SHP77 treated with DMSO at 0.1 percent for 48 hours (cell line): ENCODE measurements at regions not wholly inside any gene's neighbourhood (a gene's known extent, or its start where the extent isn't known, plus 50 kb on each side); places are given as distances from the start of the nearest gene placed in this dataset.
A peak's percentile ranks its signal among the peaks of the same experiment; 100 is the strongest.

Source experiments
- DNase-seq: peaks from one replicate; lab custom pipeline; 2025; lab: John Stamatoyannopoulos, UW

- no peak for DNase-seq
These were observed 436.9 kb upstream of the TGFBR2 start for GRCh38 chr3:30169487-30169886.

GRCh38 chr3:30170681-30171438 is 435.5 kb upstream of the TGFBR2 start:
- DNase-seq = no peak

- no peak for DNase-seq
These were observed 432.0 kb upstream of the TGFBR2 start for GRCh38 chr3:30174357-30174756.

DNA sequence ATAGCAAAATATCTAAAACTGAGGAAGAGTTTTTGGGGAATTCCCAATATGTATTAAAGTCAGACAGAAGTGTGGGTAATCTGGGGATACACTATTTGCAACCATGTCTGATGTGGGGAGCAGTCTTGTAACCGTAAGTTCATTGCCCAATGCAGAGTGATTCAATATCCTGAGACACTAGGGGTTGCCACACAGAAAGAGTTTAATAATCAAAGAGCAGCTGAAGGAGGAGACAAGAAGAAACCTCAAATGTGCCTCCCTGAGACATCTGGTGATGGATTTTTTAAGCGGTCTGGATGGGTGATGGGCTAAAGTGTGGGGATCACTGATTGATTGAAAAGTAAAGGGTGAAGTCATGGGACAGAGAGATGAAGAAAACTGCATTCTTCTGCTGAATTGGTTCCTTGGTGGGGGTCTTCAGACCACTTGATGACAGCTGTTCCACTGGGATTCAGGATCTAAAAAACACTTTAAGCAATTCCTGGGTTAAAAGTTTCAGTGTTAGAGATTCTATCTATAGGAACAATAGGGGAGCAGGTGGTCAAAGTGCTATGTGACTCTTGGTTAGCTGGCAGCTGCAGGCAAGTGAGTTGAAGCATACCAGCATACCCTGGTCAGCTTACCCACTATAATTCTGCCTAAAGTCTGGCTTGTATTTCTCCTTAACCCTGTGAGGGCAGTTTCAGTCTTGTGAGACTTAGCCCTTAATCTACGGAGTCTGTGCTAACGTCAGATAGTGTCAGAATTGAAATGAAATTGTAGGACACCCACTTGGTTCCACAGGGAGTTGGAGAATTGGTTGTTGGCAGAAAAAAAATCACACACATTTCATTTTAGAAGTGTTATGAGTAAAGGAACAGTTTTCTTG is 425.9 kb upstream of the TGFBR2 start:
- DNase-seq = no peak

DNA sequence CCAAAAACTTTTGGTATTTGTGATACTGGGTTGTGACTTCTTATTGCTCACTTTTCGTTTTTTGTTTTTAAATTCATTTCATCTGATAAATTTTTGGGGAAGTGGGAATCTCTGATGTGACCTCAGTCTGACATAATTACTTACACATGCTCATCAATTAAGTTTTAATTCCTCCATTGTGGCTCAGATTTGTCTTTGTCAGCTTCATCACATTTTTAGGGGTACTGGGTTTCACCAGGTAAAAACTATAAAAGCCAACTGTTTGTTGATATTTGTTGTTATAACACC is 425.3 kb upstream of the TGFBR2 start:
- no peak for DNase-seq

GRCh38 chr3:30181581-30181980 is 424.8 kb upstream of the TGFBR2 start:
- no peak for DNase-seq

GRCh38 chr3:30183421-30183820 is 423.0 kb upstream of the TGFBR2 start:
- no peak for DNase-seq

DNA sequence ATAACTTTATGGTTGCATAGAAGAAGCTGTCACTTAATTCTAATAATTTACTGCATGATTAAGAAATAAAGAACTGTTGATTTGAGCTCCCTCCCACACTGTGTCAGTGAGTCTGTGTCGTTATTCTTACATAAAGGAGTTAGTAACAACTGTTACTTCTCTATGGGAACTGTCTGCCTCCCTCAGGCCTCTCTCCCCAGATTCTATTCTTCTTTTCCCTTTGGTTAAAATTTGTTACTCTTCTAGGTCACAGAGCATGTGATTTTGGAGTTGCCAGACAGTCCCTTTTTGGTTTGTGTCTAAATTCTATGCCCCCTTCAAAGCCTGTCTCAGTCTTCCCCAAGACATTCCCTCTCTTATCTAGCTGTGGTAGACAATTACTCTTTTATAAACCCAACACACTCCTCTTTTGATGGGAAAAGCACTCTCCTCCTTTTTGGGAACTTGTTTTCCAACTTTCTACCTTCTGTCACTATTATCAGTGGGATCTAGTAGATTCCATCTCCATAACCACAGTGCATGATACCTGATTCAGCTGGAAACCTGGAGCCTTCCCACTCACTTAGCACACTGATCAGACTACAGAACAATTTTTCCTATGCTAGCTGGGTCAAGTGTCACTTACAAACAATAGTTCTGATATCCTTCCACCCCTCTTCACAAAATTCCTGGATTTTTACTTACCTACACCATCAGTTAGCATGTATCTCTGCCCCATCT is 422.1 kb upstream of the TGFBR2 start:
- DNase-seq = no peak

GRCh38 chr3:30185872-30186271 is 420.5 kb upstream of the TGFBR2 start:
- DNase-seq = no peak

DNA sequence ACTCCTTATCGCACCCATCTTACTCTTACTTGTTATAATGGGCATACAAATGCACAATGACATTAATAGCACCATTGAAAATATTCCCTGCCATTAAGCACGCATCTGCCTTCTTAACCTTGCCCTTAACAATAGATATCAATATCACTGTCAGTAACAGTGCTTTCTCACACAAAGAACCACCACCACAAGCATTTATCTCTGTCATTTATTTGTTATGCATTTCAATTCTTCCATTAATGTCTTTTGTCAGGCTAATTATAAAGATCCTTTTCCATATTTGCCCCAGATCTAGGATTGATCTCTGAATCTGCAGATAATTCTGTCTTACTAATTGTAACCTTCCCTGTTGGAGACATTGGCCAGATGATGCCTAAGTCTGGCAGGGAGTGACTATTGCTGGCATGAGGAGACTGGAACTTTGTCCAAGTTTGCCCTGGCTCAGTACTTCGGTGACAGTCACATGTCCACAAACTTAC is 419.6 kb upstream of the TGFBR2 start:
- DNase-seq = no peak

DNA sequence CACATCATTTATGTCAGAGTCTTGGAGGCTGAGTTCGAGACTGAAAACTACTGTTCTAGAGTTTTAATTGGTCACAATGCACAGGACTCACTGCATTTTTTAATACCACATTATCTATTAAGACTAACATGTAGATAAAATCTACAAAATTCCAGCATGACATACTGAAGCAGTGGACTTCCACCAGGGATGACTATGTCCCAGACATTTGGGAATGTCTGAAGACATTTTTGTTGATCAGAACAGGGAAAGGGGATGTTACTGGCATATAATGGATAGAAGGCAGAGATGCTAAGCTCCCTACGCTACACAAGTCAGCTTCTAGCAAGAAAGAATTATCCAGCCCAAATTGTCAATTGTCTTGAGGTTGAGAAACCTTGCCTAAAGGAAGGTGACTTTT is 419.0 kb upstream of the TGFBR2 start:
- no peak for DNase-seq

DNA sequence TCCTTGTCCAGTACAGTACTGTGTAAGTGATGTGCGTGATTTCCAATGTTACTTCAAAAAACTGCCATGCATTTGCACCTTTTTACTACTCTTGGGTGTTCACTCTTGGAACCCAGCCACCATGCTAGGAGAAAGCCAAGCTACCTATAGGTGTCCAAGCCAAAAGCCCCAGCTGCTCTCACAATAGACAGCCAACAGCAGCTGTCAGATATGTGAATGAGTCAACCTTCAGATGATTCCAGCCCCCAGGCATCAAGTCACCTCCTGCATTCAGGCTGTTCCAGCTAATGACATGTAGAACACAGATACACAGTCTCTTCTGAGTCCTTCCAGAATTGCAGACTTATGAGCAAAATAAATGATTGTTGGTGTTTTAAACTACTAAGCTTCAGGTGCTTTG is 417.7 kb upstream of the TGFBR2 start:
- DNase-seq = peak; percentile 84

DNA sequence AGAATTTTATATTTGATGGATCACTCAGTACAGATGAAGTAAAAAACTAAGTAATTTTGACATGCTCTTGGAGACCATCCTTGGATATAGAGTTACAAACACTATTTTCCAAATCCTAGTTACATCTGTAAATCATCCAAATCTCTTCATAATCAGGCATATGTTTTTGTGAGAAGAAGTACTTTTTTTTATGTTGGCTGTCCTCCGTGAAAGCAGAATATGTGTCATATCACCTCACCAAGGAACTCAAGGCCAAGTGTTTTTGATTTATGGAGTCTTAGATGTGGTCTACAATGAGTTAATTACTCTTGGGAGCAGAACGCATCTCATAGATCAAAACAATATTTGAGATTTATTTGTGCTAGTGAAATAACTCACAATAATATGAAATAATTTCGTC is 416.5 kb upstream of the TGFBR2 start:
- no peak for DNase-seq

GRCh38 chr3:30193625-30194044 is 412.8 kb upstream of the TGFBR2 start:
- DNase-seq = no peak

DNA sequence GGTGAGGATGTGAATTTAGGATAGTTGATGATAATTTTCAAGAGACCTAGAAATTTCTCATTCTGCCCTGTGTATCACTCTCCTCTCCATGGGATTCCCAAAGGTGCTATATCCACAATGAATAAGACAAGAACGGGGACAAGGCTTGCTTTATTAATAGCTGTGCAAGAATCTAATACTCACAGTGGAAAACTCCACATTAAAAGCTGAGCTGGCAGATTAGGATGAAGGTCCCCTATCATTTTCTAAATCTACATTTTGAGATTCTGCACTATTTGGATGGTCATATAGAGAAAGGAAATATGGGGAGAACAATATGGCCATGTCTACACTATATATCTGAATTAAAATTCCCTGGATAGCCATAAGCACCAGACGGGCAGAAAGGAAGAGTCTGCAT is 411.0 kb upstream of the TGFBR2 start:
- DNase-seq = no peak

DNA sequence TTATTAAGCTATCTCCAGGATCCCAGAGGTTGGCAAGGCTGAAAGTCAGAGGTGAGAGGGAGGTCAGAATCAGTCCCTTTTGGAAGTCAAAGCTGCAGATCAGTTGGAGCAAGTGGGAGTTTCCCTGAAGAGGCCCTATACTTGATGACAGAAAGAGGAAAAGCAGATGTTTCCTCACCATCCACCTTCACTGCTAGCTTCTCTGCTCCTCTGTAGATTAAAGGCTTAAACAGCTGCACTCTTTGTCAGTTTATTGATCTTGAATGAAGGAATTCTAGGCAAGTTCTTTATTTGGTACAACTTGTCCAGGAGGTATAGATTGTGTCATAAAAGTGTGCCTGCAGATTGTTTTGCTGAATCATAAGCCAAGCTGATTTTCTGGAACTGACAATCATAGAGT is 408.2 kb upstream of the TGFBR2 start:
- no peak for DNase-seq

DNA sequence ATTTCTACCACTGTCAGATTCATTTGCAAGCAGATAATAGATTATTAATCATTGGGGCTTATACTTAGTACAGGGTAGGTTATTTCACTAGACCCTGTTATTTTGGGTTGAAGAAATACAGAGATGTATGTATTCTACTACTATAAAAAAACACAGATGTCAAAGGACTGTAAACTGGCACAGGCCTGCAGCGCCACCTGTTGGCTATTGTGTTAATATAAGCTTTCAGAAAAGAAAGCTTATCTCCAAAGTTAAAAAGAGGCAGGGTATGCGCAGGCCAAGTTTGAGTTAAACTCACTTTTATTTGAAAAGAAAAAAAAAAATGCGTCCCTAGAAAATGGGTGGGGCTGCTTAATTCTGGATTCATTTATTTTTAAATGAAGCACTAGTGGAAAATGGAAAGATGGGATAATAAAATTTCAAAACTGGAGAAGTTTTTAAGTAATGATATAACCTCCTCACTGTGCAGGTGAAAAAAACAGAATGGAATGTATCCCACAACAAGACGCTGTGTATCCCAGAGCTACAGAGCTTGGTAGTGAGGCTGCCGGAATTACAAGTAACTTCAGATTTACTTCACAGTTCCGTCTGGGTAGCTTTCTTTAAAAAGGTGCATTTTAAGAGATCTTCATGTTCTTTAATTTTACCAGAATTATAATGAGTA is 407.2 kb upstream of the TGFBR2 start:
- peak; percentile 24 for DNase-seq

GRCh38 chr3:30199855-30200254 is 406.5 kb upstream of the TGFBR2 start:
- DNase-seq = no peak

DNA sequence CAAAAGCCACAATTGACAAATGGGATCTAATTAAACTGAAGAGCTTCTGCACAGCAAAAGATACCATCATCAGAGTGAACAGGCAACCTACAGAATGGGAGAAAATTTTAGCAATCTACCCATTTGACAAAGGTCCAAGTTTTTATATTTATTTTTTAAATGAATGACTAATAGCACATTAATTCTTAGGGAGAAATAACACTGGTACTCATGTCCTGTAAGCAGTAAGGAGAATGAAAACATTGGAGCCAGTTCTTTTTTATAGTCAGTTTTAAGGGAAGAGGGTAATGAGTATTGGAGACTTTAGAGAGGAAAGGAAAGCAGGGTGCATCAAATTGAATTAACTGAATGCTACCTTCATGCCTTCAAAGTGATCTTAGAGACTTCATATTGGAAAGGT is 404.7 kb upstream of the TGFBR2 start:
- DNase-seq = no peak

DNA sequence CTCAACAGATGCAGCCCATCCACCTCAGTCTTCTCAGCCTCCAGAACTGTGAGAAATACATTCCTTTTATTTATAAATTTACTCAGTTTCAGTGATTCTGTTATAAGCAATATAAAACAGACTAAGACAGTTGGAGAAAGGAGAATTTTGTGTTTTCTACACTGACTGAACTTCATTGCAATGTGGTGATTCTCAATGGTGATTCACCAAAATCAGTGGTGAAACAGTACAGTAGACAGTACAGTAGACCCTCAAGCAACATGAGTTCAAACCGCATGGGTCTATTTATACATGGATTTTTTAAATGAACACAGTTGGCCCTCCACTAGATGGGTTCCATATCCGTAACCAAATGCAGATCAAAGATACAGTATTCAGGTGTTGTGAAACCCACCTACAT is 403.1 kb upstream of the TGFBR2 start:
- no peak for DNase-seq

DNA sequence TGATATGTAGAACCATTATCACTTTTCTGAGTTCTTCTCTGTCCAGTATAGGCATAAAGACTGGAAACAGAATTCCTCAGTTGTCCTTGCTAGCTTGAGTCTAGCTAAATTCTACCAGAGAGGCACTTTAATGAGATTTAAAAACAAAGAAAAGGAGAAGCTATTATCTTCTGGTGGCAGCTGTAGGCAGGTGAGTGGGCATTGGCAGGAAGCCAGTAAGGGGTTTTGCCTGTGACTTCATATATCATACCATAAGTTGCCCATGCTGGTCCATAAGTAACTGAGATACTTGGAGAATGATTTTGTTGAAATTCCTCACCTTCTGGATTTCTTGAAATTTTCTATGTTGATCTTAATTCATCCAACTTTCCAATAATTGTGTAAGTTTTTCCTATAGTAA is 402.3 kb upstream of the TGFBR2 start:
- no peak for DNase-seq

DNA sequence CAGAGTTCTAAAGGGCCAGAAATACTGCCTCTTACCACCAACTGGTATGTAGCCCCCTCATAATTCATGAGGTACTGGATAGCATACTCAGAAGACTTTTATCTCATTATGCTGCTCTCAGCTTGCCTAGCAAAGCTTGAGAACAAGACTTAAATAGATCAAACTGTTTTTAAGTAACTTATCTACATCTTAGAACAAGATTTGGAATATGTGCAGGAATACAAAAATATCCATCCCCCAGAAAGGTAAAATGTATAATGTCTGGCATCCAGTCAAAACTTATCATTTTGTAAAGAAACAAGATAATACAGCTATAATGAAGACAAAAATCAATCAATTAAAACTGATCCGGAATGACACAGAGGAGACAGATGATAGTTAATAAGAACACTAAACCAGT is 400.4 kb upstream of the TGFBR2 start:
- DNase-seq = no peak
